ENCODE measurements at regions not wholly inside any gene's neighbourhood (a gene's known extent, or its start where the extent isn't known, plus 50 kb on each side); places are given as distances from the start of the nearest gene placed in this dataset.

- Histone ChIP-seq H2BK20ac (ENCODE audit: low read depth, low read length, poor library complexity, severe bottlenecking) (no peak overlapping the region), H2AFZ (ENCODE audit: low read length) (no peak overlapping the region), H3K4me2 (ENCODE audit: insufficient read depth, insufficient read length, low read length) (no peak overlapping the region), H2AK5ac (ENCODE audit: insufficient read length, low read length) (no peak overlapping the region), H3K79me2 (ENCODE audit: insufficient read depth, low read length) (no peaks in the 10 kb centered on the region), H2BK12ac (ENCODE audit: insufficient read length, low read depth, low read length) (no peak overlapping the region), H3K23ac (ENCODE audit: insufficient read length, low read depth, low read length) (no peak overlapping the region), H2BK15ac (ENCODE audit: low read depth, low read length) (no peak overlapping the region), H2BK120ac (ENCODE audit: low read depth, low read length, poor library complexity, severe bottlenecking) (no peak overlapping the region), H4K8ac (replicated peaks; ENCODE audit: insufficient read length, low read depth, low read length) (no peak overlapping the region), H3K14ac (ENCODE audit: insufficient read depth, low read length) (no peak overlapping the region), H2BK5ac (ENCODE audit: insufficient read length, low read length) (no peak overlapping the region), H3K18ac (ENCODE audit: insufficient read length, low read depth, low read length) (no peak overlapping the region), H3K23me2 (ENCODE audit: insufficient read length, low read depth, low read length, poor library complexity, severe bottlenecking) (no peaks in the 10 kb centered on the region), H4K5ac (ENCODE audit: insufficient read length, low read depth, low read length) (no peak overlapping the region), H3K79me1 (ENCODE audit: insufficient read depth, low read depth, low read length, poor library complexity, severe bottlenecking) (no peaks in the 10 kb centered on the region), H3K9ac (ENCODE audit: extremely low read depth, insufficient read length, low read length) (no peak overlapping the region), H3K27me3 (ENCODE audit: insufficient read depth, low read length) (no peaks in the 10 kb centered on the region), H3K4ac (ENCODE audit: low read depth, low read length) (no peak overlapping the region), H3K27ac (ENCODE audit: insufficient read length, low read depth, low read length) (no peak overlapping the region), H3K56ac (ENCODE audit: insufficient read length, low read depth, low read length) (no peak overlapping the region), H3T11ph (ENCODE audit: low read length) (no peak overlapping the region), H3K9me3 (ENCODE audit: control insufficient read depth, low read depth, low read length) (no peaks in the 10 kb centered on the region), H3K4me1 (ENCODE audit: insufficient read depth, low read length) (no peaks in the 10 kb centered on the region), H4K20me1 (ENCODE audit: control insufficient read depth, insufficient read depth, insufficient read length) (no peaks in the 10 kb centered on the region), H4K91ac (ENCODE audit: insufficient read length, low read depth, low read length) (no peak overlapping the region)
- Mint-ChIP-seq H3K4me1 (peaks cover 0 to 17% of the 10 kb centered on the region in 2 experiments; a peak in 2 of 4 replicates), H3K36me3 (ENCODE audit: insufficient read depth in 1 of 3, low read depth in 3 of 3) (no peaks in the 10 kb centered on the region), H3K27ac (no peak overlapping the region), H3K9me3 (no peaks in the 10 kb centered on the region), H3K4me3 (no peak overlapping the region), H3K27me3 (ENCODE audit: low read depth) (no peaks in the 10 kb centered on the region)
- WGBS (ENCODE audit: extremely low coverage, insufficient read length, low lambda C conversion rate): no CpG with 5 or more reads among the region's 6 CpGs
- TF ChIP-seq, protein P1, sequence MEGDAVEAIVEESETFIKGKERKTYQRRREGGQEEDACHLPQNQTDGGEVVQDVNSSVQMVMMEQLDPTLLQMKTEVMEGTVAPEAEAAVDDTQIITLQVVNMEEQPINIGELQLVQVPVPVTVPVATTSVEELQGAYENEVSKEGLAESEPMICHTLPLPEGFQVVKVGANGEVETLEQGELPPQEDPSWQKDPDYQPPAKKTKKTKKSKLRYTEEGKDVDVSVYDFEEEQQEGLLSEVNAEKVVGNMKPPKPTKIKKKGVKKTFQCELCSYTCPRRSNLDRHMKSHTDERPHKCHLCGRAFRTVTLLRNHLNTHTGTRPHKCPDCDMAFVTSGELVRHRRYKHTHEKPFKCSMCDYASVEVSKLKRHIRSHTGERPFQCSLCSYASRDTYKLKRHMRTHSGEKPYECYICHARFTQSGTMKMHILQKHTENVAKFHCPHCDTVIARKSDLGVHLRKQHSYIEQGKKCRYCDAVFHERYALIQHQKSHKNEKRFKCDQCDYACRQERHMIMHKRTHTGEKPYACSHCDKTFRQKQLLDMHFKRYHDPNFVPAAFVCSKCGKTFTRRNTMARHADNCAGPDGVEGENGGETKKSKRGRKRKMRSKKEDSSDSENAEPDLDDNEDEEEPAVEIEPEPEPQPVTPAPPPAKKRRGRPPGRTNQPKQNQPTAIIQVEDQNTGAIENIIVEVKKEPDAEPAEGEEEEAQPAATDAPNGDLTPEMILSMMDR (conservative IDR thresholded peaks at IDR 0.05): no peak
- DNase-seq: no peak
Measured at GRCh38 chr12:67460388-67460787, 188.2 kb upstream of the DYRK2 start.
